Hepatocyte (in vitro differentiated cells): ENCODE measurements at regions not wholly inside any gene's neighbourhood (a gene's known extent, or its start where the extent isn't known, plus 50 kb on each side); places are given as distances from the start of the nearest gene placed in this dataset.

Experiments
- DNase-seq: peaks from one replicate; pipeline ENCODE4 v3.0.0-alpha.2; 2016; ENCODE audit warnings: low spot score
- H2AFZ ChIP-seq: fragments of 200-600 bp; sonication (generic); 2 replicates; pipeline ENCODE4 v1.6.0; 2016; ENCODE audit warnings: antibody characterized with exemption, mild to moderate bottlenecking
- H3K27ac ChIP-seq: fragments of 200-600 bp; sonication (generic); 2 replicates; pipeline ENCODE4 v1.5.1; 2016; ENCODE audit warnings: mild to moderate bottlenecking
- H3K27me3 ChIP-seq: fragments of 200-600 bp; sonication (generic); 2 replicates; pipeline ENCODE4 v1.6.1; 2016
- H3K36me3 ChIP-seq: fragments of 200-600 bp; sonication (generic); replicated peaks from 2 replicates; pipeline ENCODE4 v1.5.1; 2016; ENCODE audit warnings: low read depth; ENCODE audit not compliant: insufficient read depth
- H3K4me1 ChIP-seq: fragments of 200-600 bp; sonication (generic); 2 replicates; pipeline ENCODE4 v1.5.1; 2016; ENCODE audit warnings: mild to moderate bottlenecking, moderate library complexity; ENCODE audit not compliant: insufficient read depth
- H3K4me2 ChIP-seq: fragments of 200-600 bp; sonication (generic); 2 replicates; pipeline ENCODE4 v1.6.0; 2016
- H3K4me3 ChIP-seq: fragments of 200-600 bp; sonication (generic); 2 replicates; pipeline ENCODE4 v1.5.1; 2016; ENCODE audit warnings: mild to moderate bottlenecking
- H3K79me2 ChIP-seq: fragments of 200-600 bp; sonication (generic); 2 replicates; pipeline ENCODE4 v1.6.0; 2017; ENCODE audit warnings: mild to moderate bottlenecking
- H3K9me2 ChIP-seq: fragments of 200-600 bp; sonication (generic); replicated peaks from 2 replicates; pipeline ENCODE4 v1.6.0; 2017; ENCODE audit warnings: mild to moderate bottlenecking; ENCODE audit not compliant: insufficient read depth
- H3K9me3 ChIP-seq: fragments of 200-600 bp; sonication (generic); 2 replicates; pipeline ENCODE4 v1.5.1; 2016; ENCODE audit warnings: low read depth, mild to moderate bottlenecking
- H4K20me1 ChIP-seq: fragments of 200-600 bp; sonication (generic); 2 replicates; pipeline ENCODE4 v1.6.0; 2016; ENCODE audit warnings: mild to moderate bottlenecking; ENCODE audit not compliant: insufficient read depth, poor library complexity, severe bottlenecking
- EZH2 ChIP-seq: fragments of 200-600 bp; sonication (generic); IDR thresholded peaks from 2 replicates; pipeline ENCODE4 v1.6.1; 2016; ENCODE audit warnings: antibody characterized with exemption, mild to moderate bottlenecking, borderline replicate concordance
- EZH2phosphoT487 ChIP-seq: fragments of 200-600 bp; sonication (generic); IDR thresholded peaks from one replicate; pipeline ENCODE4 v1.6.1; 2018; ENCODE audit warnings: antibody characterized with exemption, mild to moderate bottlenecking, low read depth, moderate library complexity; ENCODE audit not compliant: unreplicated experiment, severe bottlenecking
- WGBS: methylation state at CpG from one replicate; pipeline ENCODE4 v1.1.6; 2016; ENCODE audit warnings: low lambda C conversion rate; ENCODE audit errors: missing lambda C conversion rate; 5-methylcytosine and 5-hydroxymethylcytosine counted together
- TF ChIP-seq, protein P1 (sequence below): fragments of 200-600 bp; sonication (generic); IDR thresholded peaks from 2 replicates; pipeline ENCODE4 v1.5.1; 2016; ENCODE audit warnings: antibody characterized with exemption, mild to moderate bottlenecking; ENCODE audit not compliant: poor library complexity

DNA sequence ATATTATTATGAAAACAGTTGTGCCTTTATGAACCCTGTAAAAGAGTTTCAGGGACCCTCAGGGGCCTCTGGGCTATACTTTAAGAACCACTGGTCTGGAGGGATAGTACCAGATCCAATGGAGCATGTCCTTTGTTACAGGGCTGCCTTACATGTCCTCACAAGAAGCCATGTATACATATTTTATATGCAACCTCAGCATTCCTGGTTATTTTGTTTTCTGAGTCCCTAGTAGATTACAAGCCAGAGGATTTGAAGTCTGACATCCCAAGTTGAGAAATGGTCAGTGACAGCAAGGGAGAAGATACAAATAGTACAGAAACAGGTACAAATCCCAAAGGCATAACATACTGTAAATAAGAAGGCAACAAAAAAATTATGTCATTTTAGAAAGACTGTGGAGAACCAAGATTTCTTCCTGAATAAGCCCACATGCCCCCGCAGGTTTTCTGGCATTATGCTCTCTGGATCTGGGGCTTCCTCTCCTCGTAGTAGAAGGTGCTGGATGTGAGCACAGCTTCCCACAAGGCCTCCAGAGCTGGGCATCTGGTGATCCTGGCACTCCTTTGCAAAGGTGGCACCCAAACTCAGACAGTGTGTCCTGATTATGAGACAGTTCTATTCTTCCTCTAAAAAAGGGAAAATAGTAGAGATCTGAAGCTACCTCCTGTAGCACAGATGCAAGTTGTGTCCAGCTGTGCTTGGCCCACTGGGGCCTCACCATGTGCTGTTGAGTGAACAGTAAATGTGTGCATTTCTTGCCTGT, 114.0 kb downstream of the NR1D2 start:
- Histone ChIP-seq H3K79me2 (no peaks in the 10 kb centered on the region), H3K27ac (no peak overlapping the region), H3K9me3 (no peaks in the 10 kb centered on the region), H2AFZ (no peak overlapping the region), H4K20me1 (no peaks in the 10 kb centered on the region), H3K36me3 (no peaks in the 10 kb centered on the region), H3K4me3 (no peak overlapping the region), H3K4me2 (no peak overlapping the region), H3K9me2 (no peaks in the 10 kb centered on the region), H3K4me1 (no peaks in the 10 kb centered on the region), H3K27me3 (no peaks in the 10 kb centered on the region)
- whole genome bisulfite sequencing = 92% methylated on average over 2 of the region's 2 CpGs
- no peak for DNase-seq
- no peak for TF ChIP-seq EZH2phosphoT487
- TF ChIP-seq, protein P1, sequence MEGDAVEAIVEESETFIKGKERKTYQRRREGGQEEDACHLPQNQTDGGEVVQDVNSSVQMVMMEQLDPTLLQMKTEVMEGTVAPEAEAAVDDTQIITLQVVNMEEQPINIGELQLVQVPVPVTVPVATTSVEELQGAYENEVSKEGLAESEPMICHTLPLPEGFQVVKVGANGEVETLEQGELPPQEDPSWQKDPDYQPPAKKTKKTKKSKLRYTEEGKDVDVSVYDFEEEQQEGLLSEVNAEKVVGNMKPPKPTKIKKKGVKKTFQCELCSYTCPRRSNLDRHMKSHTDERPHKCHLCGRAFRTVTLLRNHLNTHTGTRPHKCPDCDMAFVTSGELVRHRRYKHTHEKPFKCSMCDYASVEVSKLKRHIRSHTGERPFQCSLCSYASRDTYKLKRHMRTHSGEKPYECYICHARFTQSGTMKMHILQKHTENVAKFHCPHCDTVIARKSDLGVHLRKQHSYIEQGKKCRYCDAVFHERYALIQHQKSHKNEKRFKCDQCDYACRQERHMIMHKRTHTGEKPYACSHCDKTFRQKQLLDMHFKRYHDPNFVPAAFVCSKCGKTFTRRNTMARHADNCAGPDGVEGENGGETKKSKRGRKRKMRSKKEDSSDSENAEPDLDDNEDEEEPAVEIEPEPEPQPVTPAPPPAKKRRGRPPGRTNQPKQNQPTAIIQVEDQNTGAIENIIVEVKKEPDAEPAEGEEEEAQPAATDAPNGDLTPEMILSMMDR = no peak
- no peak for TF ChIP-seq EZH2

DNA sequence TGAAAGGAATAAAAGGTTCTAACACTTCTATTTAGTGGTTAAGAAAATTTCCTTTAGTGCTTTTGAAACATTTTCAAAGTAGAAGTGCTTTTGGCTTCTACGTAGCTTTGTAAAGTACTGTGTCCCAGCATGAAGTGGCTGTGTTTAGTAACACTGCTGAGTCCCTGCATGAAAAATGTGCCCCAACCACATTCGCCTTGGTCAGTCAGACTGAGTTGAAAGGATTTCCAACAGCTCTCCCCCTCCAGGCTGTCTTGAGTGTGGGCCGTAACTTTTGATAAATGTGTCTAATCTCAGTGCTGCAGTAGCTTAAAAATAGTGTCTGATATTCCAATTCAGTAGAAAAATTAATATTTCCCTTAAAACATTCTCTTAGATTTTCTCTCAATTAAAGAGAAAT, 115.0 kb downstream of the NR1D2 start:
- TF ChIP-seq, protein P1 = no peak
- TF ChIP-seq EZH2phosphoT487 (no peak), EZH2 (no peak)
- 58% methylated on average over 3 of the region's 3 CpGs for WGBS
- H3K27ac ChIP-seq = peak overlapping the region; percentile 33

GRCh38 chr3:24062916-24063315, 117.8 kb downstream of the NR1D2 start:
- no peaks in the 10 kb centered on the region for H4K20me1 ChIP-seq
- H3K27me3 ChIP-seq = no peaks in the 10 kb centered on the region
- no peak overlapping the region for H2AFZ ChIP-seq
- H3K36me3 ChIP-seq = no peaks in the 10 kb centered on the region
- no peak for TF ChIP-seq EZH2
- no peak for TF ChIP-seq EZH2phosphoT487
- TF ChIP-seq, protein P1 = no peak
- H3K9me3 ChIP-seq = no peaks in the 10 kb centered on the region
- H3K4me3 ChIP-seq = no peak overlapping the region
- H3K4me1 ChIP-seq = no peaks in the 10 kb centered on the region
- WGBS = 67% methylated on average over 3 of the region's 3 CpGs
- DNase-seq = no peak
- H3K4me2 ChIP-seq = no peak overlapping the region
- H3K27ac ChIP-seq = no peak overlapping the region
- H3K9me2 ChIP-seq = no peaks in the 10 kb centered on the region
- H3K79me2 ChIP-seq = no peaks in the 10 kb centered on the region

More for the DNA sequence above, 115.0 kb downstream of the NR1D2 start:
- Histone ChIP-seq H3K4me1 (no peaks in the 10 kb centered on the region), H2AFZ (no peak overlapping the region), H3K4me3 (no peak overlapping the region), H3K79me2 (no peaks in the 10 kb centered on the region), H4K20me1 (no peaks in the 10 kb centered on the region), H3K27me3 (no peaks in the 10 kb centered on the region), H3K36me3 (no peaks in the 10 kb centered on the region), H3K9me3 (no peaks in the 10 kb centered on the region), H3K4me2 (no peak overlapping the region), H3K9me2 (no peaks in the 10 kb centered on the region)
- DNase-seq = peak; percentile 36
